ENCODE measurements at regions not wholly inside any gene's neighbourhood (a gene's known extent, or its start where the extent isn't known, plus 50 kb on each side); places are given as distances from the start of the nearest gene placed in this dataset.
A peak's percentile ranks its signal among the peaks of the same experiment; 100 is the strongest.

GRCh38 chrY:19140285-19140920 is 366.9 kb upstream of the HSFY2 start:
- no peak for DNase-seq

- DNase-seq = no peak
Measured at GRCh38 chrY:19134426-19134825, 360.9 kb upstream of the HSFY2 start.

- no peak for DNase-seq
Measured at GRCh38 chrY:19130569-19131358, 357.2 kb upstream of the HSFY2 start.

- no peak for DNase-seq
Measured at GRCh38 chrY:19126889-19127288, 353.4 kb upstream of the HSFY2 start.

- DNase-seq = no peak
Measured at GRCh38 chrY:19124609-19125008, 351.1 kb upstream of the HSFY2 start.

GRCh38 chrY:19122450-19122849 is 348.9 kb upstream of the HSFY2 start:
- DNase-seq = no peak

- DNase-seq = no peak
Measured at GRCh38 chrY:19098349-19098748, 324.8 kb upstream of the HSFY2 start.

GRCh38 chrY:19095460-19095859 is 321.9 kb upstream of the HSFY2 start:
- no peak for DNase-seq

- no peak for DNase-seq
Measured at GRCh38 chrY:19083006-19083405, 309.5 kb upstream of the HSFY2 start.

- no peak for DNase-seq
Measured at GRCh38 chrY:19077698-19078113, 304.2 kb upstream of the HSFY2 start.

- DNase-seq = peak; percentile 24
Measured at GRCh38 chrY:19076846-19077697, 303.5 kb upstream of the HSFY2 start.

GRCh38 chrY:19075471-19076253 is 302.1 kb upstream of the HSFY2 start:
- no peak for DNase-seq

- DNase-seq = no peak
Measured at GRCh38 chrY:19067435-19067834, 293.9 kb upstream of the HSFY2 start.

GRCh38 chrY:19066447-19067190 is 293.1 kb upstream of the HSFY2 start:
- no peak for DNase-seq

GRCh38 chrY:19065119-19065518 is 291.6 kb upstream of the HSFY2 start:
- no peak for DNase-seq

GRCh38 chrY:19059733-19060132 is 286.2 kb upstream of the HSFY2 start:
- DNase-seq = no peak

- DNase-seq = no peak
Measured at GRCh38 chrY:19058831-19059370, 285.4 kb upstream of the HSFY2 start.

GRCh38 chrY:19056138-19056469 is 282.6 kb upstream of the HSFY2 start:
- DNase-seq = no peak

- no peak for DNase-seq
Measured at GRCh38 chrY:19055232-19056137, 281.9 kb upstream of the HSFY2 start.

- DNase-seq = no peak
Measured at GRCh38 chrY:19053806-19054205, 280.3 kb upstream of the HSFY2 start.

- no peak for DNase-seq
Measured at GRCh38 chrY:19051021-19051420, 277.5 kb upstream of the HSFY2 start.

Measured in CD4-positive, alpha-beta T cell treated with Interleukin-21 for 1 hour (primary cell).